ENCODE measurements at regions not wholly inside any gene's neighbourhood (a gene's known extent, or its start where the extent isn't known, plus 50 kb on each side); places are given as distances from the start of the nearest gene placed in this dataset.
A peak's percentile ranks its signal among the peaks of the same experiment; 100 is the strongest.

DNA sequence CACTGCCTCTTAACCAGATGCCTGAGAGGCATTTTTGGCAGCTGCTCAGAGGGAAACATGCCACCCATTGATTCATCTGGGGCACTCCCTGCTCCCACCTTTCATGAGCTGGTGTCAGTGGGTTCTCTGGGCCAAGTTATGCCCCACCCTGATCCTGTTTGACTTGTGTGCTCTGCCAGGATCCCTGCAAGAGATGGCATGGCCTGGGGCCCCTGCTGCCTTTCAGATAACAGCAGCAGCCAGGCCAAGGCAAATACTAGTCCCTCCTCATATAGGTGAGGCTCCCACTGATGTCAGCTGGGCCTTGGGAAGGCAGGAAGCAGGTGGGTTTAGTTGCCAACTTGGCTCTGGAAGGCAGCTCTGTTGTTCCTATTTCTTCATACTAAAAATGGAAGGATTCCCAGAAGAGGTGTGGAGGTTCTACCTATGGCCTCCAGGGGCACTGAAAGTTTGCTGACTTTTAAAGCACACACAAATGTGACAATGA is 192.9 kb upstream of the RBPJ start (continued):
- TF ChIP-seq NFYB (IDR thresholded peaks at IDR 0.05; ENCODE audit: insufficient read depth, low read depth, low read length) (no peak), CEBPB (IDR thresholded peaks at IDR 0.05; ENCODE audit: borderline replicate concordance in 1 of 2, low read depth in 2 of 2, low read length in 2 of 2) (no peak)

DNA sequence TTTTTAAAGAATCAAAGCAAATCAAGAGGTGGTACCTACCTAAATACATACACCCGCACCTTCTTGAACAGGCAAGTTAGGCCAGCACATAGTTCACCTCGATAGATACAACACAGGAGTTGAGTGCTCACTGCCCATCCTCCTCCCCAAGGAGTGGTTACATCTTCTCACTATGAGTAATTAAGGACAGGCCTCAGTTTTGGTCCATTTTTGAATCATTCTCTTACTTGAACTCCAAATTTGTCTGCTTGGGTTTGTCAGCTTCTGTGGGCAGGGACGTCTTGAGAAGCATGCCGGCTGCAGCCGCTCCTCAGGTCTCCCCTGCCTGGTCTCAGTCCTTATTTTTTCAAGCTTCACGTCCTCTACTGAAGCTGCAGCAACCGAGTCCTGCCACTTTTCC is 190.6 kb upstream of the RBPJ start:
- in situ Hi-C loops (cut with MboI) = loop anchor here (5.0 kb wide), 1 partner anchor 192 kb away; the partner anchor contains the start of gene RBPJ
- H3K4me3 ChIP-seq = no peak overlapping the region
- peaks cover 13% of the 10 kb centered on the region for H3K9me3 ChIP-seq (replicated peaks; ENCODE audit: control insufficient read depth, insufficient read depth, low read length)
- peaks cover 52% of the 10 kb centered on the region for H3K4me1 ChIP-seq (ENCODE audit: control insufficient read depth, insufficient read depth, low read length)
- POLR2A ChIA-PET = interaction anchor here (1.5 kb wide), 1 partner anchor 47 kb away, joined by 5 read pairs; no protein-coding TSS in a partner anchor
- CTCF ChIA-PET = interaction anchor here (0.7 to 3.6 kb wide), 8 partner anchors 9 to 199 kb away, joined by 3 to 14 read pairs (median 3); no protein-coding TSS in a partner anchor
- H4K20me1 ChIP-seq (ENCODE audit: control insufficient read depth, insufficient read depth) = no peaks in the 10 kb centered on the region
- no peaks in the 10 kb centered on the region for H3K79me2 ChIP-seq (ENCODE audit: control insufficient read depth, insufficient read depth, low read length)
- peak overlapping the region; percentile 89 for H3K4me2 ChIP-seq (ENCODE audit: control insufficient read depth, insufficient read depth)
- BruUV-seq (replicated peaks) = no TSS peak
- RAD21 ChIA-PET (ENCODE audit: unreplicated experiment) = interaction anchor here (0.9 to 2.1 kb wide), 8 partner anchors 11 to 189 kb away, joined by 3 to 11 read pairs (median 3); no protein-coding TSS in a partner anchor
- no peaks in the 10 kb centered on the region for H3K27me3 ChIP-seq (replicated peaks in 1 of 2; ENCODE audit: control insufficient read depth in 2 of 2, insufficient read depth in 2 of 2, low read length in 1 of 2)
- peak; percentile 90 for DNase-seq (ENCODE audit: low read depth, low spot score)
- SMC1A ChIA-PET (ENCODE audit: uncharacterized antibody, unreplicated experiment) = interaction anchor here (0.7 to 2.4 kb wide), 8 partner anchors 9 to 206 kb away, joined by 3 to 12 read pairs (median 5); no protein-coding TSS in a partner anchor
- ATAC-seq = peak; percentile 79
- peak overlapping the region; percentile 55 for H2AFZ ChIP-seq (ENCODE audit: control insufficient read depth, low read depth, low read length)
- 1% methylated on average over 7 of the region's 7 CpGs for WGBS (ENCODE audit: insufficient coverage, insufficient replicate concordance, low lambda C conversion rate, missing lambda C conversion rate)
- no peak for FAIRE-seq
- intact Hi-C loops (cut with micrococcal nuclease; ENCODE audit: unreplicated experiment) = loop anchor here (5.0 kb wide), 1 partner anchor 48 kb away; no protein-coding TSS in a partner anchor
- H3K27ac ChIP-seq (ENCODE audit: control insufficient read depth, insufficient read depth) = peak overlapping the region; percentile 60
- H3K36me3 ChIP-seq (ENCODE audit: control insufficient read depth in 2 of 2, insufficient read depth in 2 of 2, low read length in 1 of 2) = no peaks in the 10 kb centered on the region
- H3K9ac ChIP-seq (ENCODE audit: control insufficient read depth, insufficient read depth, low read length) = 0 out of 2 replicates have a peak overlapping the region, but pooled peaks have one; percentile 21
- TF ChIP-seq, protein P1, sequence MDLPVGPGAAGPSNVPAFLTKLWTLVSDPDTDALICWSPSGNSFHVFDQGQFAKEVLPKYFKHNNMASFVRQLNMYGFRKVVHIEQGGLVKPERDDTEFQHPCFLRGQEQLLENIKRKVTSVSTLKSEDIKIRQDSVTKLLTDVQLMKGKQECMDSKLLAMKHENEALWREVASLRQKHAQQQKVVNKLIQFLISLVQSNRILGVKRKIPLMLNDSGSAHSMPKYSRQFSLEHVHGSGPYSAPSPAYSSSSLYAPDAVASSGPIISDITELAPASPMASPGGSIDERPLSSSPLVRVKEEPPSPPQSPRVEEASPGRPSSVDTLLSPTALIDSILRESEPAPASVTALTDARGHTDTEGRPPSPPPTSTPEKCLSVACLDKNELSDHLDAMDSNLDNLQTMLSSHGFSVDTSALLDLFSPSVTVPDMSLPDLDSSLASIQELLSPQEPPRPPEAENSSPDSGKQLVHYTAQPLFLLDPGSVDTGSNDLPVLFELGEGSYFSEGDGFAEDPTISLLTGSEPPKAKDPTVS (IDR thresholded peaks at IDR 0.05; ENCODE audit: low read depth, low read length) = no peak
- TF ChIP-seq SP1 (IDR thresholded peaks at IDR 0.05; ENCODE audit: low read depth, low read length) = peak; percentile 60
- peak; percentile 30; the same call in 1 of the 2 replicates for TF ChIP-seq RAD21 (IDR thresholded peaks at IDR 0.05; ENCODE audit: insufficient read depth, low read depth, low read length)
- TF ChIP-seq CHD2 (IDR thresholded peaks at IDR 0.05; ENCODE audit: borderline replicate concordance, low read depth, low read length) = 0 out of 2 replicates have a peak, but pooled peaks have one; percentile 50
- peak; percentile 52; the same call in 1 of the 2 replicates for TF ChIP-seq ATF7 (IDR thresholded peaks at IDR 0.05; ENCODE audit: low read depth)
- TF ChIP-seq CEBPB (IDR thresholded peaks at IDR 0.05; ENCODE audit: borderline replicate concordance in 1 of 2, low read depth in 2 of 2, low read length in 2 of 2) = peak in 1 of 2 experiments; percentile 97; a peak in 2 of 4 replicates
- TF ChIP-seq MEF2A (IDR thresholded peaks at IDR 0.05; ENCODE audit: insufficient read depth, low read depth, low read length) = peak; percentile 92
- TF ChIP-seq HCFC1 (IDR thresholded peaks at IDR 0.05; ENCODE audit: low read length) = no peak
- TF ChIP-seq, protein P2, sequence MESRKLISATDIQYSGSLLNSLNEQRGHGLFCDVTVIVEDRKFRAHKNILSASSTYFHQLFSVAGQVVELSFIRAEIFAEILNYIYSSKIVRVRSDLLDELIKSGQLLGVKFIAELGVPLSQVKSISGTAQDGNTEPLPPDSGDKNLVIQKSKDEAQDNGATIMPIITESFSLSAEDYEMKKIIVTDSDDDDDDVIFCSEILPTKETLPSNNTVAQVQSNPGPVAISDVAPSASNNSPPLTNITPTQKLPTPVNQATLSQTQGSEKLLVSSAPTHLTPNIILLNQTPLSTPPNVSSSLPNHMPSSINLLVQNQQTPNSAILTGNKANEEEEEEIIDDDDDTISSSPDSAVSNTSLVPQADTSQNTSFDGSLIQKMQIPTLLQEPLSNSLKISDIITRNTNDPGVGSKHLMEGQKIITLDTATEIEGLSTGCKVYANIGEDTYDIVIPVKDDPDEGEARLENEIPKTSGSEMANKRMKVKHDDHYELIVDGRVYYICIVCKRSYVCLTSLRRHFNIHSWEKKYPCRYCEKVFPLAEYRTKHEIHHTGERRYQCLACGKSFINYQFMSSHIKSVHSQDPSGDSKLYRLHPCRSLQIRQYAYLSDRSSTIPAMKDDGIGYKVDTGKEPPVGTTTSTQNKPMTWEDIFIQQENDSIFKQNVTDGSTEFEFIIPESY (IDR thresholded peaks at IDR 0.05) = no peak
- peak; percentile 100 for TF ChIP-seq IRF4 (IDR thresholded peaks at IDR 0.05; ENCODE audit: low read depth, low read length)
- TF ChIP-seq STAT3 (IDR thresholded peaks at IDR 0.05; ENCODE audit: low read depth, low read length) = 0 out of 2 replicates have a peak, but pooled peaks have one; percentile 61
- TF ChIP-seq CHD1 (IDR thresholded peaks at IDR 0.05; ENCODE audit: low read depth, low read length) = no peak
- TF ChIP-seq, protein P3, sequence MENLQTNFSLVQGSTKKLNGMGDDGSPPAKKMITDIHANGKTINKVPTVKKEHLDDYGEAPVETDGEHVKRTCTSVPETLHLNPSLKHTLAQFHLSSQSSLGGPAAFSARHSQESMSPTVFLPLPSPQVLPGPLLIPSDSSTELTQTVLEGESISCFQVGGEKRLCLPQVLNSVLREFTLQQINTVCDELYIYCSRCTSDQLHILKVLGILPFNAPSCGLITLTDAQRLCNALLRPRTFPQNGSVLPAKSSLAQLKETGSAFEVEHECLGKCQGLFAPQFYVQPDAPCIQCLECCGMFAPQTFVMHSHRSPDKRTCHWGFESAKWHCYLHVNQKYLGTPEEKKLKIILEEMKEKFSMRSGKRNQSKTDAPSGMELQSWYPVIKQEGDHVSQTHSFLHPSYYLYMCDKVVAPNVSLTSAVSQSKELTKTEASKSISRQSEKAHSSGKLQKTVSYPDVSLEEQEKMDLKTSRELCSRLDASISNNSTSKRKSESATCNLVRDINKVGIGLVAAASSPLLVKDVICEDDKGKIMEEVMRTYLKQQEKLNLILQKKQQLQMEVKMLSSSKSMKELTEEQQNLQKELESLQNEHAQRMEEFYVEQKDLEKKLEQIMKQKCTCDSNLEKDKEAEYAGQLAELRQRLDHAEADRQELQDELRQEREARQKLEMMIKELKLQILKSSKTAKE (IDR thresholded peaks at IDR 0.05; ENCODE audit: low read depth, poor library complexity, severe bottlenecking) = peak; percentile 84
- TF ChIP-seq EGR1 (IDR thresholded peaks at IDR 0.05; ENCODE audit: borderline replicate concordance in 1 of 2, low read depth in 2 of 2, low read length in 2 of 2) = no peak
- TF ChIP-seq SMAD5 (IDR thresholded peaks at IDR 0.05; ENCODE audit: low read depth) = no peak
